Kidney epithelial cell (primary cell): ENCODE measurements at regions not wholly inside any gene's neighbourhood (a gene's known extent, or its start where the extent isn't known, plus 50 kb on each side); places are given as distances from the start of the nearest gene placed in this dataset.
A peak's percentile ranks its signal among the peaks of the same experiment; 100 is the strongest.

ENCODE experiments used
- DNase-seq: peaks from one replicate; pipeline ENCODE4 v3.0.0-alpha.2; 2010; ENCODE audit warnings: low read depth
- H3K27me3 ChIP-seq: 2 replicates; pipeline ENCODE4 v1.6.0; 2011; ENCODE audit warnings: low read length; ENCODE audit not compliant: control insufficient read depth, insufficient read depth
- H3K36me3 ChIP-seq: 2 replicates; pipeline ENCODE4 v1.5.1; 2011; ENCODE audit warnings: low read length; ENCODE audit not compliant: control insufficient read depth, insufficient read depth
- H3K4me3 ChIP-seq: 2 replicates; pipeline ENCODE4 v1.5.1; 2011; ENCODE audit warnings: low read depth, mild to moderate bottlenecking, control low read depth, low read length
- CTCF ChIP-seq: IDR thresholded peaks from 2 replicates; pipeline ENCODE4 v1.5.1; 2011; ENCODE audit warnings: mild to moderate bottlenecking, moderate library complexity, low read length, control low read depth, inconsistent platforms; ENCODE audit not compliant: insufficient read depth, poor library complexity, severe bottlenecking

- no peak for DNase-seq
- no peaks in the 10 kb centered on the region for H3K27me3 ChIP-seq
- no peaks in the 10 kb centered on the region for H3K36me3 ChIP-seq
- no peak overlapping the region for H3K4me3 ChIP-seq
- TF ChIP-seq CTCF, result no peak
Observed at GRCh38 chr5:96148376-96148775, 186.7 kb upstream of the ELL2 start.

- no peak for DNase-seq
- Histone ChIP-seq H3K27me3 (no peaks in the 10 kb centered on the region), H3K4me3 (no peak overlapping the region), H3K36me3 (no peaks in the 10 kb centered on the region)
- TF ChIP-seq CTCF, result no peak
Observed at GRCh38 chr5:96147866-96148265, 186.2 kb upstream of the ELL2 start.

- no peak overlapping the region for H3K4me3 ChIP-seq
- no peak for TF ChIP-seq CTCF
- H3K27me3 ChIP-seq, result no peaks in the 10 kb centered on the region
- peak; percentile 39 for DNase-seq
- H3K36me3 ChIP-seq, result no peaks in the 10 kb centered on the region
Observed at GRCh38 chr5:96146675-96147074, 185.0 kb upstream of the ELL2 start.

- no peaks in the 10 kb centered on the region for H3K36me3 ChIP-seq
- no peak for TF ChIP-seq CTCF
- DNase-seq, result no peak
- no peaks in the 10 kb centered on the region for H3K27me3 ChIP-seq
- no peak overlapping the region for H3K4me3 ChIP-seq
Observed at GRCh38 chr5:96144289-96144688, 182.6 kb upstream of the ELL2 start.

GRCh38 chr5:96143450-96143849 lies 181.8 kb upstream of the ELL2 start:
- H3K36me3 ChIP-seq, result no peaks in the 10 kb centered on the region
- no peak for DNase-seq
- no peak for TF ChIP-seq CTCF
- H3K27me3 ChIP-seq, result no peaks in the 10 kb centered on the region
- H3K4me3 ChIP-seq, result no peak overlapping the region

GRCh38 chr5:96142786-96143434 lies 181.3 kb upstream of the ELL2 start:
- DNase-seq, result no peak
- no peak for TF ChIP-seq CTCF
- no peaks in the 10 kb centered on the region for H3K27me3 ChIP-seq

More at GRCh38 chr5:96142786-96143434, 181.3 kb upstream of the ELL2 start:
- no peaks in the 10 kb centered on the region for H3K36me3 ChIP-seq
- no peak overlapping the region for H3K4me3 ChIP-seq
